ENCODE measurements at regions not wholly inside any gene's neighbourhood (a gene's known extent, or its start where the extent isn't known, plus 50 kb on each side); places are given as distances from the start of the nearest gene placed in this dataset.

GRCh38 chr16:72469932-72470331 lies 298.0 kb upstream of the PMFBP1 start:
- WGBS (ENCODE audit: insufficient coverage, low coverage, missing lambda C conversion rate), result 60% methylated on average over 2 of the region's 2 CpGs
- FAIRE-seq (no peak), ATAC-seq (no peak), DNase-seq (ENCODE audit: extremely low read depth in 1 of 4, low spot score in 3 of 4) (no peak)
- in situ Hi-C loops (cut with MboI), result no loop called here
- no TSS peak for BruUV-seq (replicated peaks)
- no peak overlapping the region for H3K27ac ChIP-seq (ENCODE audit: extremely low read depth, low read depth, low read length)
- no peaks in the 10 kb centered on the region for H3K9me3 ChIP-seq (replicated peaks; ENCODE audit: control insufficient read depth, insufficient read depth, low read depth, low read length)
- no peak overlapping the region for H3K9ac ChIP-seq (ENCODE audit: insufficient read depth in 1 of 2, low read depth in 2 of 2, low read length in 2 of 2)
- no peak overlapping the region for H2AFZ ChIP-seq (ENCODE audit: low read depth, low read length)
- no peaks in the 10 kb centered on the region for H3K9me1 ChIP-seq (ENCODE audit: control insufficient read depth, insufficient read depth, low read length)
- TF ChIP-seq POLR2H (tag; IDR thresholded peaks at IDR 0.05; ENCODE audit: low read depth), result no peak
- no peak for TF ChIP-seq ZNF778 (CRISPR knock-in tag; IDR thresholded peaks at IDR 0.05)
- no peak for TF ChIP-seq NR2C2 (CRISPR knock-in tag; IDR thresholded peaks at IDR 0.05)
- TF ChIP-seq NR2C2 (tag; IDR thresholded peaks at IDR 0.05), result no peak
- TF ChIP-seq PHF20 (IDR thresholded peaks at IDR 0.05; ENCODE audit: partially characterized antibody), result no peak
- TF ChIP-seq FOXJ3 (CRISPR knock-in tag; IDR thresholded peaks at IDR 0.05), result no peak
- TF ChIP-seq MXI1 (IDR thresholded peaks at IDR 0.05; ENCODE audit: low read depth, low read length), result no peak
- no peak for TF ChIP-seq HDAC3 (IDR thresholded peaks at IDR 0.05; ENCODE audit: borderline replicate concordance, partially characterized antibody)
- TF ChIP-seq HDAC2 (IDR thresholded peaks at IDR 0.05), result no peak
- no peak for TF ChIP-seq ZNF511 (CRISPR knock-in tag; IDR thresholded peaks at IDR 0.05)
- no peak for TF ChIP-seq MAFK (IDR thresholded peaks at IDR 0.05; ENCODE audit: low read length)
- no peak for TF ChIP-seq STAG1 (CRISPR knock-in tag; IDR thresholded peaks at IDR 0.05; ENCODE audit: borderline replicate concordance)
- no peak for TF ChIP-seq AFF1 (IDR thresholded peaks at IDR 0.05; ENCODE audit: low read depth in 1 of 2, partially characterized antibody in 2 of 2)
- no peak for TF ChIP-seq EP300 (IDR thresholded peaks at IDR 0.05; ENCODE audit: low read length)
- no peak for TF ChIP-seq SRSF1 (IDR thresholded peaks at IDR 0.05; ENCODE audit: low read depth, low read length)
- ChIA-PET CTCF (ENCODE audit: low intra/inter-chr PET ratio) (no interaction called here), POLR2A (no interaction called here)
- H3K79me2 ChIP-seq (ENCODE audit: control insufficient read depth, insufficient read depth, low read length), result no peaks in the 10 kb centered on the region
- H3K4me3 ChIP-seq, result no peak overlapping the region
- no peaks in the 10 kb centered on the region for H4K20me1 ChIP-seq (replicated peaks; ENCODE audit: control insufficient read depth, insufficient read depth, low read length)
- intact Hi-C loops (cut with micrococcal nuclease), result loop anchor here (5.0 kb wide), 2 partner anchors 228 to 343 kb away; no protein-coding TSS in a partner anchor
- H3K4me2 ChIP-seq (ENCODE audit: insufficient read depth, low read length), result no peak overlapping the region
- no peaks in the 10 kb centered on the region for H3K36me3 ChIP-seq (ENCODE audit: control insufficient read depth, insufficient read depth, low read length)
- H3K27me3 ChIP-seq (ENCODE audit: control insufficient read depth in 2 of 2, insufficient read depth in 2 of 2, low read length in 2 of 2), result no peaks in the 10 kb centered on the region
- no peaks in the 10 kb centered on the region for H3K4me1 ChIP-seq (replicated peaks in 1 of 2; ENCODE audit: control insufficient read depth in 2 of 2, insufficient read depth in 2 of 2, low read length in 2 of 2)

Data from K562 (cell line).